SK-N-SH (cell line): ENCODE measurements at regions not wholly inside any gene's neighbourhood (a gene's known extent, or its start where the extent isn't known, plus 50 kb on each side); places are given as distances from the start of the nearest gene placed in this dataset.

Experiments used
- CTCF ChIA-PET: fragments of 300-600, 350-600 bp; formaldehyde crosslinking; extraction: SDS; loops from one replicate; lab custom pipeline; 2021; lab: Yijun Ruan, JAX
- POLR2A ChIA-PET: fragments of 350-600 bp; sonication (Branson Sonifier 250); formaldehyde crosslinking; extraction: SDS; loops from one replicate; lab custom pipeline; 2020; ENCODE audit warnings: antibody characterized with exemption, inconsistent platforms; lab: Yijun Ruan, JAX
- DNase-seq: peaks from one replicate; pipeline ENCODE4 v3.0.0; 2012
- H2AFZ ChIP-seq: fragments of 200-600 bp; sonication (generic); 2 replicates; pipeline ENCODE4 v1.8.1; 2016; ENCODE audit warnings: antibody characterized with exemption, mild to moderate bottlenecking, low read depth
- H3F3A ChIP-seq: fragments of 200-600 bp; sonication (generic); replicated peaks from 2 replicates; pipeline ENCODE3; 2016; ENCODE audit warnings: antibody characterized with exemption, mild to moderate bottlenecking; ENCODE audit not compliant: insufficient read depth
- H3K27ac ChIP-seq, 2 experiments: fragments of 200-500 bp in 1 of 2; fragments of 200-600 bp in 1 of 2; sonication (Bioruptor generic) in 1 of 2; sonication (generic), shearing (Covaris generic) in 1 of 2; 2 replicates each; pipeline versions ENCODE4 v1.5.1 to v1.6.1; 2014 to 2016; ENCODE audit warnings: low read depth in 2 of 2, inconsistent platforms in 1 of 2, low read length in 1 of 2, mild to moderate bottlenecking in 1 of 2, mixed read lengths in 1 of 2
- H3K27me3 ChIP-seq: fragments of 200-600 bp; sonication (generic), shearing (Covaris generic); 2 replicates; pipeline ENCODE4 v1.6.1; 2016; ENCODE audit warnings: mixed run types; ENCODE audit not compliant: insufficient read depth
- H3K36me3 ChIP-seq, 2 experiments: fragments of 200-500 bp in 1 of 2; fragments of 200-600 bp in 1 of 2; sonication (Bioruptor generic) in 1 of 2; sonication (generic) in 1 of 2; replicated peaks in 1 of 2; 2 replicates each; pipeline versions ENCODE3 to v1.5.1; 2014 to 2016; ENCODE audit warnings: low read length in 1 of 2, mild to moderate bottlenecking in 1 of 2; ENCODE audit not compliant: insufficient read depth in 2 of 2, control insufficient read depth in 1 of 2
- H3K4me1 ChIP-seq, 2 experiments: fragments of 200-500 bp in 1 of 2; fragments of 200-600 bp in 1 of 2; sonication (Bioruptor generic) in 1 of 2; sonication (generic), shearing (Covaris generic) in 1 of 2; 2 replicates each; pipeline versions ENCODE4 v1.5.1 to v1.6.1; 2014 to 2016; ENCODE audit warnings: low read depth in 1 of 2, low read length in 1 of 2, mixed run types in 1 of 2; ENCODE audit not compliant: insufficient read depth in 2 of 2, control insufficient read depth in 1 of 2
- H3K4me2 ChIP-seq: fragments of 200-600 bp; sonication (generic), shearing (Covaris generic); 2 replicates; pipeline ENCODE4 v1.6.1; 2017; ENCODE audit warnings: mixed run types
- H3K4me3 ChIP-seq, 2 experiments: fragments of 200-500 bp in 1 of 2; fragments of 200-600 bp in 1 of 2; sonication (Bioruptor generic) in 1 of 2; sonication (generic), shearing (Covaris generic) in 1 of 2; 2 replicates each; pipeline versions ENCODE4 v1.5.1 to v1.8.1; 2014 to 2016; ENCODE audit warnings: low read depth in 2 of 2, inconsistent platforms in 1 of 2, low read length in 1 of 2, mild to moderate bottlenecking in 1 of 2, mixed read lengths in 1 of 2, moderate library complexity in 1 of 2
- H3K79me2 ChIP-seq: fragments of 200-600 bp; sonication (generic); 2 replicates; pipeline ENCODE4 v1.8.1; 2017; ENCODE audit warnings: mild to moderate bottlenecking; ENCODE audit not compliant: insufficient read depth
- H3K9ac ChIP-seq: fragments of 200-600 bp; sonication (generic); 2 replicates; pipeline ENCODE4 v1.6.1; 2017; ENCODE audit warnings: mixed run types
- H3K9me2 ChIP-seq: fragments of 200-600 bp; sonication (generic); 2 replicates; pipeline ENCODE4 v1.6.1; 2017; ENCODE audit warnings: mixed run types
- H3K9me3 ChIP-seq: fragments of 200-600 bp; sonication (generic); 2 replicates; pipeline ENCODE4 v1.6.1; 2017; ENCODE audit warnings: mixed run types, mild to moderate bottlenecking, moderate library complexity
- H4K20me1 ChIP-seq: fragments of 200-600 bp; sonication (generic); 2 replicates; pipeline ENCODE4 v1.6.1; 2017; ENCODE audit warnings: mild to moderate bottlenecking, mixed run types; ENCODE audit not compliant: insufficient read depth
- EZH2phosphoT487 ChIP-seq: fragments of 200-600 bp; sonication (generic); IDR thresholded peaks from 2 replicates; pipeline ENCODE4 v1.6.1; 2017; ENCODE audit warnings: low read depth, mixed run types, mild to moderate bottlenecking, antibody characterized with exemption, moderate library complexity, borderline replicate concordance
- MEF2A ChIP-seq: IDR thresholded peaks from 2 replicates; pipeline ENCODE4 v1.4.0; 2012; ENCODE audit warnings: low read depth, borderline replicate concordance
- NFIC ChIP-seq: IDR thresholded peaks from 2 replicates; pipeline ENCODE4 v1.4.0; 2012; ENCODE audit warnings: borderline replicate concordance
- NRF1 ChIP-seq: IDR thresholded peaks from 2 replicates; pipeline ENCODE4 v1.6.1; 2012; ENCODE audit warnings: low read depth, mild to moderate bottlenecking, low read length
- RXRA ChIP-seq: IDR thresholded peaks from 2 replicates; pipeline ENCODE4 v1.4.0; 2012; ENCODE audit warnings: low read depth, mild to moderate bottlenecking, borderline replicate concordance
- TAF1 ChIP-seq: IDR thresholded peaks from 2 replicates; pipeline ENCODE4 v1.6.1; 2012; ENCODE audit warnings: low read depth, mild to moderate bottlenecking, low read length, moderate library complexity, borderline replicate concordance
- TEAD4 ChIP-seq: IDR thresholded peaks from 2 replicates; pipeline ENCODE4 v1.4.0; 2012; ENCODE audit warnings: mild to moderate bottlenecking, borderline replicate concordance; ENCODE audit not compliant: insufficient read depth
- WGBS: methylation state at CpG from one replicate; pipeline ENCODE4 v1.1.6; 2017; ENCODE audit warnings: low lambda C conversion rate; 5-methylcytosine and 5-hydroxymethylcytosine counted together
- TF ChIP-seq, protein P1 (sequence below): fragments of 150-350 bp; IDR thresholded peaks from 2 replicates; pipeline ENCODE4 v1.6.1; 2016; ENCODE audit warnings: mild to moderate bottlenecking, low read depth, low read length
- TF ChIP-seq, protein P2 (sequence below): fragments of 200-600 bp; sonication (generic); IDR thresholded peaks from 2 replicates; pipeline ENCODE4 v1.6.1; 2017; ENCODE audit warnings: antibody characterized with exemption, mild to moderate bottlenecking, moderate library complexity
- TF ChIP-seq, protein P3 (sequence below): fragments of 150-350 bp; IDR thresholded peaks from 2 replicates; pipeline ENCODE4 v1.6.1; 2017; ENCODE audit warnings: antibody characterized with exemption, low read length, low read depth, borderline replicate concordance
- TF ChIP-seq, protein P4 (sequence below): IDR thresholded peaks from 2 replicates; pipeline ENCODE4 v1.4.0; 2012; ENCODE audit warnings: low read depth, borderline replicate concordance
- TF ChIP-seq, protein P5 (sequence below): IDR thresholded peaks from 2 replicates; pipeline ENCODE4; 2012

DNA sequence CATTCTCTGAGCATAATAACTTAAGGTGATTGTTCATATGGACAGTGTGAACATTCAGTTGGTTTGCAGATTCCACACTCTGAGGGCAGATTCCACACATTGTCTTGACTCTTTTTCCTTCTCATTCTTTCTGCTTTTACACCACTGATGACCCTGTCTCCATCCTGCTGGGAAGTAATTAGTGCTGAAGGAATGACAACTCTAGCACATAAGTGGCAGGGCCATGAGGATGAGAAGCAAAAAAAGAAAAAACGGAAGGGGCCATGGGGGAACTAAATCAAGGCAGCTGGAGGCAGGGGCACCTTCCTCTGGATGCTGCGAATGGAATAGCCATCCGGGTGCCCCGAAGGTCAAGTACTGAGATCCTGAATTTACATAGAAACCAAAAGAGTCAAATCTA, 944.0 kb downstream of the KCNJ2 start:
- Histone ChIP-seq H3K4me1 (peaks cover 0 to 5% of the 10 kb centered on the region in 2 experiments; a peak in 1 of 4 replicates), H3K4me3 (no peak overlapping the region)
- TF ChIP-seq, protein P1, sequence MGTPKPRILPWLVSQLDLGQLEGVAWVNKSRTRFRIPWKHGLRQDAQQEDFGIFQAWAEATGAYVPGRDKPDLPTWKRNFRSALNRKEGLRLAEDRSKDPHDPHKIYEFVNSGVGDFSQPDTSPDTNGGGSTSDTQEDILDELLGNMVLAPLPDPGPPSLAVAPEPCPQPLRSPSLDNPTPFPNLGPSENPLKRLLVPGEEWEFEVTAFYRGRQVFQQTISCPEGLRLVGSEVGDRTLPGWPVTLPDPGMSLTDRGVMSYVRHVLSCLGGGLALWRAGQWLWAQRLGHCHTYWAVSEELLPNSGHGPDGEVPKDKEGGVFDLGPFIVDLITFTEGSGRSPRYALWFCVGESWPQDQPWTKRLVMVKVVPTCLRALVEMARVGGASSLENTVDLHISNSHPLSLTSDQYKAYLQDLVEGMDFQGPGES = no peak
- TF ChIP-seq, protein P2, sequence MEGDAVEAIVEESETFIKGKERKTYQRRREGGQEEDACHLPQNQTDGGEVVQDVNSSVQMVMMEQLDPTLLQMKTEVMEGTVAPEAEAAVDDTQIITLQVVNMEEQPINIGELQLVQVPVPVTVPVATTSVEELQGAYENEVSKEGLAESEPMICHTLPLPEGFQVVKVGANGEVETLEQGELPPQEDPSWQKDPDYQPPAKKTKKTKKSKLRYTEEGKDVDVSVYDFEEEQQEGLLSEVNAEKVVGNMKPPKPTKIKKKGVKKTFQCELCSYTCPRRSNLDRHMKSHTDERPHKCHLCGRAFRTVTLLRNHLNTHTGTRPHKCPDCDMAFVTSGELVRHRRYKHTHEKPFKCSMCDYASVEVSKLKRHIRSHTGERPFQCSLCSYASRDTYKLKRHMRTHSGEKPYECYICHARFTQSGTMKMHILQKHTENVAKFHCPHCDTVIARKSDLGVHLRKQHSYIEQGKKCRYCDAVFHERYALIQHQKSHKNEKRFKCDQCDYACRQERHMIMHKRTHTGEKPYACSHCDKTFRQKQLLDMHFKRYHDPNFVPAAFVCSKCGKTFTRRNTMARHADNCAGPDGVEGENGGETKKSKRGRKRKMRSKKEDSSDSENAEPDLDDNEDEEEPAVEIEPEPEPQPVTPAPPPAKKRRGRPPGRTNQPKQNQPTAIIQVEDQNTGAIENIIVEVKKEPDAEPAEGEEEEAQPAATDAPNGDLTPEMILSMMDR = no peak
- TF ChIP-seq, protein P3, sequence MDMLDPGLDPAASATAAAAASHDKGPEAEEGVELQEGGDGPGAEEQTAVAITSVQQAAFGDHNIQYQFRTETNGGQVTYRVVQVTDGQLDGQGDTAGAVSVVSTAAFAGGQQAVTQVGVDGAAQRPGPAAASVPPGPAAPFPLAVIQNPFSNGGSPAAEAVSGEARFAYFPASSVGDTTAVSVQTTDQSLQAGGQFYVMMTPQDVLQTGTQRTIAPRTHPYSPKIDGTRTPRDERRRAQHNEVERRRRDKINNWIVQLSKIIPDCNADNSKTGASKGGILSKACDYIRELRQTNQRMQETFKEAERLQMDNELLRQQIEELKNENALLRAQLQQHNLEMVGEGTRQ = no peak
- TF ChIP-seq RXRA (no peak), TAF1 (no peak), TEAD4 (no peak), MEF2A (no peak), EZH2phosphoT487 (no peak), NFIC (no peak), NRF1 (no peak)
- TF ChIP-seq, protein P4, sequence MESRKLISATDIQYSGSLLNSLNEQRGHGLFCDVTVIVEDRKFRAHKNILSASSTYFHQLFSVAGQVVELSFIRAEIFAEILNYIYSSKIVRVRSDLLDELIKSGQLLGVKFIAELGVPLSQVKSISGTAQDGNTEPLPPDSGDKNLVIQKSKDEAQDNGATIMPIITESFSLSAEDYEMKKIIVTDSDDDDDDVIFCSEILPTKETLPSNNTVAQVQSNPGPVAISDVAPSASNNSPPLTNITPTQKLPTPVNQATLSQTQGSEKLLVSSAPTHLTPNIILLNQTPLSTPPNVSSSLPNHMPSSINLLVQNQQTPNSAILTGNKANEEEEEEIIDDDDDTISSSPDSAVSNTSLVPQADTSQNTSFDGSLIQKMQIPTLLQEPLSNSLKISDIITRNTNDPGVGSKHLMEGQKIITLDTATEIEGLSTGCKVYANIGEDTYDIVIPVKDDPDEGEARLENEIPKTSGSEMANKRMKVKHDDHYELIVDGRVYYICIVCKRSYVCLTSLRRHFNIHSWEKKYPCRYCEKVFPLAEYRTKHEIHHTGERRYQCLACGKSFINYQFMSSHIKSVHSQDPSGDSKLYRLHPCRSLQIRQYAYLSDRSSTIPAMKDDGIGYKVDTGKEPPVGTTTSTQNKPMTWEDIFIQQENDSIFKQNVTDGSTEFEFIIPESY = no peak
- TF ChIP-seq, protein P5, sequence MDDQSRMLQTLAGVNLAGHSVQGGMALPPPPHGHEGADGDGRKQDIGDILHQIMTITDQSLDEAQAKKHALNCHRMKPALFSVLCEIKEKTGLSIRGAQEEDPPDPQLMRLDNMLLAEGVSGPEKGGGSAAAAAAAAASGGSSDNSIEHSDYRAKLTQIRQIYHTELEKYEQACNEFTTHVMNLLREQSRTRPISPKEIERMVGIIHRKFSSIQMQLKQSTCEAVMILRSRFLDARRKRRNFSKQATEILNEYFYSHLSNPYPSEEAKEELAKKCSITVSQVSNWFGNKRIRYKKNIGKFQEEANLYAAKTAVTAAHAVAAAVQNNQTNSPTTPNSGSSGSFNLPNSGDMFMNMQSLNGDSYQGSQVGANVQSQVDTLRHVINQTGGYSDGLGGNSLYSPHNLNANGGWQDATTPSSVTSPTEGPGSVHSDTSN = no peak
- TF ChIP-seq, all 33 proteins: peak for 0
- H3K9me2 ChIP-seq = no peaks in the 10 kb centered on the region
- ChIA-PET POLR2A (no interaction called here), CTCF (interaction anchor here (1.0 to 1.5 kb wide), 3 partner anchors 26 to 1426 kb away, joined by 3 to 5 read pairs (median 4); no protein-coding TSS in a partner anchor)
- WGBS = 74% methylated on average over 4 of the region's 4 CpGs
- no peaks in the 10 kb centered on the region for H4K20me1 ChIP-seq
- no peaks in the 10 kb centered on the region for H3K79me2 ChIP-seq
- H2AFZ ChIP-seq = no peak overlapping the region
- H3K36me3 ChIP-seq = no peaks in the 10 kb centered on the region
- H3K27me3 ChIP-seq = no peaks in the 10 kb centered on the region
- H3K9me3 ChIP-seq = no peaks in the 10 kb centered on the region
- no peak overlapping the region for H3K4me2 ChIP-seq
- no peak overlapping the region for H3K27ac ChIP-seq
- H3F3A ChIP-seq = no peaks in the 10 kb centered on the region
- H3K9ac ChIP-seq = no peak overlapping the region
- no peak for DNase-seq
